ENCODE measurements at regions not wholly inside any gene's neighbourhood (a gene's known extent, or its start where the extent isn't known, plus 50 kb on each side); places are given as distances from the start of the nearest gene placed in this dataset.

GRCh38 chr9:7854763-7855162, 55.2 kb upstream of the DMAC1 start:
- DNase-seq: no peak
